ENCODE measurements at regions not wholly inside any gene's neighbourhood (a gene's known extent, or its start where the extent isn't known, plus 50 kb on each side); places are given as distances from the start of the nearest gene placed in this dataset.
"Not testable (repeated sequence)": the region's sequence is repeated elsewhere in the genome, so short reads cannot be mapped to it uniquely, and the experiment has no call there.

- ChIA-PET CTCF (no interaction called here), POLR2A (ENCODE audit: low non-redundant PET) (no interaction called here)
- Histone ChIP-seq H3K9me3 (ENCODE audit: low read depth, low read length, poor library complexity, severe bottlenecking) (peaks cover 29% of the 10 kb centered on the region), H3K4me1 (ENCODE audit: insufficient read depth, low read length, poor library complexity, severe bottlenecking) (no peaks in the 10 kb centered on the region), H3K4me3 (ENCODE audit: low read depth, low read length, poor library complexity, severe bottlenecking) (no peak overlapping the region), H3K27ac (ENCODE audit: low read depth, low read length, poor library complexity, severe bottlenecking) (no peak overlapping the region), H3K36me3 (ENCODE audit: insufficient read depth, low read length, poor library complexity, severe bottlenecking) (no peaks in the 10 kb centered on the region), H3K27me3 (replicated peaks; ENCODE audit: insufficient read depth, low read depth, low read length, poor library complexity) (no peaks in the 10 kb centered on the region)
- no peak for DNase-seq (ENCODE audit: low spot score)
- intact Hi-C loops (cut with micrococcal nuclease; ENCODE audit: unreplicated experiment), result no loop called here
- TF ChIP-seq EZH2 (IDR thresholded peaks at IDR 0.05; ENCODE audit: borderline replicate concordance, low read depth, low read length, poor library complexity, severe bottlenecking), result no peak
- TF ChIP-seq CTCF (conservative IDR thresholded peaks at IDR 0.05; ENCODE audit: low read depth, low read length), result no peak
- no TSS peak for BruUV-seq (replicated peaks)
These were observed 297.2 kb downstream of the GRXCR1 start for GRCh38 chr4:43189741-43190140.

- H3K27me3 ChIP-seq (replicated peaks; ENCODE audit: insufficient read depth, low read depth, low read length, poor library complexity); H3K4me3 ChIP-seq (ENCODE audit: low read depth, low read length, poor library complexity, severe bottlenecking); H3K27ac ChIP-seq (ENCODE audit: low read depth, low read length, poor library complexity, severe bottlenecking); CTCF ChIA-PET; BruUV-seq (replicated peaks); POLR2A ChIA-PET (ENCODE audit: low non-redundant PET); DNase-seq (ENCODE audit: low spot score); H3K36me3 ChIP-seq (ENCODE audit: insufficient read depth, low read length, poor library complexity, severe bottlenecking); intact Hi-C loops (cut with micrococcal nuclease; ENCODE audit: unreplicated experiment); H3K4me1 ChIP-seq (ENCODE audit: insufficient read depth, low read length, poor library complexity, severe bottlenecking): not testable (repeated sequence)
- H3K9me3 ChIP-seq (ENCODE audit: low read depth, low read length, poor library complexity, severe bottlenecking), result peaks cover 27% of the 10 kb centered on the region
These were observed 320.1 kb downstream of the GRXCR1 start for GRCh38 chr4:43212576-43212975.

- H3K9me3 ChIP-seq (ENCODE audit: low read depth, low read length, poor library complexity, severe bottlenecking), result peaks cover 6% of the 10 kb centered on the region
- H3K36me3 ChIP-seq (ENCODE audit: insufficient read depth, low read length, poor library complexity, severe bottlenecking), result no peaks in the 10 kb centered on the region
- intact Hi-C loops (cut with micrococcal nuclease; ENCODE audit: unreplicated experiment), result no loop called here
- H3K4me3 ChIP-seq (ENCODE audit: low read depth, low read length, poor library complexity, severe bottlenecking), result no peak overlapping the region
- no peaks in the 10 kb centered on the region for H3K4me1 ChIP-seq (ENCODE audit: insufficient read depth, low read length, poor library complexity, severe bottlenecking)
- ChIA-PET CTCF (no interaction called here), POLR2A (ENCODE audit: low non-redundant PET) (no interaction called here)
- no peaks in the 10 kb centered on the region for H3K27me3 ChIP-seq (replicated peaks; ENCODE audit: insufficient read depth, low read depth, low read length, poor library complexity)
- no peak for DNase-seq (ENCODE audit: low spot score)
- BruUV-seq (replicated peaks), result no TSS peak
- H3K27ac ChIP-seq (ENCODE audit: low read depth, low read length, poor library complexity, severe bottlenecking), result no peak overlapping the region
- TF ChIP-seq CTCF (conservative IDR thresholded peaks at IDR 0.05; ENCODE audit: low read depth, low read length) (no peak), EZH2 (IDR thresholded peaks at IDR 0.05; ENCODE audit: borderline replicate concordance, low read depth, low read length, poor library complexity, severe bottlenecking) (no peak)
These were observed 331.3 kb downstream of the GRXCR1 start for GRCh38 chr4:43223820-43224219.

GRCh38 chr4:43224559-43224958, 332.0 kb downstream of the GRXCR1 start:
- H3K27me3 ChIP-seq (replicated peaks; ENCODE audit: insufficient read depth, low read depth, low read length, poor library complexity), result no peaks in the 10 kb centered on the region

More at GRCh38 chr4:43224559-43224958, 332.0 kb downstream of the GRXCR1 start:
- Histone ChIP-seq H3K36me3 (ENCODE audit: insufficient read depth, low read length, poor library complexity, severe bottlenecking) (no peaks in the 10 kb centered on the region), H3K4me1 (ENCODE audit: insufficient read depth, low read length, poor library complexity, severe bottlenecking) (no peaks in the 10 kb centered on the region), H3K27ac (ENCODE audit: low read depth, low read length, poor library complexity, severe bottlenecking) (no peak overlapping the region), H3K4me3 (ENCODE audit: low read depth, low read length, poor library complexity, severe bottlenecking) (no peak overlapping the region), H3K9me3 (ENCODE audit: low read depth, low read length, poor library complexity, severe bottlenecking) (peaks cover 2% of the 10 kb centered on the region)
- TF ChIP-seq CTCF (conservative IDR thresholded peaks at IDR 0.05; ENCODE audit: low read depth, low read length) (no peak), EZH2 (IDR thresholded peaks at IDR 0.05; ENCODE audit: borderline replicate concordance, low read depth, low read length, poor library complexity, severe bottlenecking) (no peak)
- no TSS peak for BruUV-seq (replicated peaks)
- intact Hi-C loops (cut with micrococcal nuclease; ENCODE audit: unreplicated experiment), result no loop called here
- DNase-seq (ENCODE audit: low spot score), result no peak
- POLR2A ChIA-PET (ENCODE audit: low non-redundant PET), result no interaction called here
- CTCF ChIA-PET, result no interaction called here
